SK-N-SH (cell line): ENCODE measurements at regions not wholly inside any gene's neighbourhood (a gene's known extent, or its start where the extent isn't known, plus 50 kb on each side); places are given as distances from the start of the nearest gene placed in this dataset.

Source experiments
- CHD2 ChIP-seq: fragments of 150-350 bp; IDR thresholded peaks from 2 replicates; pipeline ENCODE4 v1.6.1; 2018; ENCODE audit warnings: low read length; ENCODE audit not compliant: partially characterized antibody
- CTCF ChIP-seq: fragments of 200-600 bp; sonication (generic); IDR thresholded peaks from 2 replicates; pipeline ENCODE4 v1.6.1; 2017; ENCODE audit warnings: antibody characterized with exemption, mild to moderate bottlenecking, moderate library complexity
- EP300 ChIP-seq, 2 experiments: IDR thresholded peaks; 2 replicates each; pipeline versions ENCODE4 v1.4.0 to v1.6.1; 2012; ENCODE audit warnings: borderline replicate concordance in 1 of 2, low read depth in 1 of 2, low read length in 1 of 2
- EZH2phosphoT487 ChIP-seq: fragments of 200-600 bp; sonication (generic); IDR thresholded peaks from 2 replicates; pipeline ENCODE4 v1.6.1; 2017; ENCODE audit warnings: low read depth, mixed run types, mild to moderate bottlenecking, antibody characterized with exemption, moderate library complexity, borderline replicate concordance
- MAX ChIP-seq: IDR thresholded peaks from 2 replicates; pipeline ENCODE4 v1.4.0; 2012; ENCODE audit warnings: low read depth
- POLR2AphosphoS5 ChIP-seq: IDR thresholded peaks from 2 replicates; pipeline ENCODE4 v1.6.1; 2012; ENCODE audit warnings: low read depth, low read length
- RAD21 ChIP-seq: IDR thresholded peaks from 2 replicates; pipeline ENCODE4 v1.6.1; 2012; ENCODE audit warnings: mild to moderate bottlenecking, low read length
- RCOR1 ChIP-seq: fragments of 150-350 bp; IDR thresholded peaks from 2 replicates; pipeline ENCODE4 v1.6.1; 2017; ENCODE audit warnings: antibody characterized with exemption, low read length
- REST ChIP-seq: IDR thresholded peaks from 2 replicates; pipeline ENCODE4 v1.6.1; 2012; ENCODE audit warnings: mild to moderate bottlenecking, low read depth, low read length, moderate library complexity
- USF1 ChIP-seq: IDR thresholded peaks from 2 replicates; pipeline ENCODE4 v1.4.0; 2012; ENCODE audit warnings: low read depth, borderline replicate concordance
- USF2 ChIP-seq: fragments of 150-350 bp; IDR thresholded peaks from 2 replicates; pipeline ENCODE4 v1.6.1; 2017; ENCODE audit warnings: antibody characterized with exemption, low read length, low read depth, borderline replicate concordance
- YY1 ChIP-seq: IDR thresholded peaks from 2 replicates; pipeline ENCODE4 v1.4.0; 2012; ENCODE audit warnings: low read depth, mild to moderate bottlenecking

GRCh38 chr10:64952042-64952441 lies 1430.8 kb downstream of the REEP3 start:
- TF ChIP-seq RCOR1, result no peak
- TF ChIP-seq CTCF, result no peak
- no peak for TF ChIP-seq USF2
- no peak for TF ChIP-seq CHD2
- TF ChIP-seq RAD21, result no peak
- no peak for TF ChIP-seq YY1
- no peak for TF ChIP-seq USF1
- TF ChIP-seq REST, result no peak
- TF ChIP-seq EZH2phosphoT487, result no peak
- no peak for TF ChIP-seq POLR2AphosphoS5
- no peak for TF ChIP-seq MAX
- no peak for TF ChIP-seq EP300 (IDR thresholded peaks at IDR 0.05; ENCODE audit: borderline replicate concordance in 1 of 2, low read depth in 1 of 2, low read length in 1 of 2)
